ENCODE measurements at regions not wholly inside any gene's neighbourhood (a gene's known extent, or its start where the extent isn't known, plus 50 kb on each side); places are given as distances from the start of the nearest gene placed in this dataset.

GRCh38 chr9:135334953-135335460 is 144.6 kb upstream of the PPP1R26 start:
- DNase-seq (ENCODE audit: extremely low read depth in 1 of 4, low spot score in 3 of 4) (no peak), ATAC-seq (no peak), FAIRE-seq (no peak)
- Histone ChIP-seq H3K4me1 (replicated peaks in 1 of 2; ENCODE audit: control insufficient read depth in 2 of 2, insufficient read depth in 2 of 2, low read length in 2 of 2) (no peaks in the 10 kb centered on the region), H3K36me3 (ENCODE audit: control insufficient read depth, insufficient read depth, low read length) (no peaks in the 10 kb centered on the region), H4K20me1 (replicated peaks; ENCODE audit: control insufficient read depth, insufficient read depth, low read length) (peaks cover 3% of the 10 kb centered on the region), H3K27me3 (ENCODE audit: control insufficient read depth in 2 of 2, insufficient read depth in 2 of 2, low read length in 2 of 2) (peaks cover 2 to 32% of the 10 kb centered on the region in 2 experiments; a peak in 3 of 5 replicates), H2AFZ (ENCODE audit: low read depth, low read length) (no peak overlapping the region), H3K27ac (ENCODE audit: extremely low read depth, low read depth, low read length) (no peak overlapping the region), H3K79me2 (ENCODE audit: control insufficient read depth, insufficient read depth, low read length) (no peaks in the 10 kb centered on the region), H3K9ac (ENCODE audit: insufficient read depth in 1 of 2, low read depth in 2 of 2, low read length in 2 of 2) (no peak overlapping the region), H3K9me3 (replicated peaks; ENCODE audit: control insufficient read depth, insufficient read depth, low read depth, low read length) (no peaks in the 10 kb centered on the region), H3K9me1 (ENCODE audit: control insufficient read depth, insufficient read depth, low read length) (no peaks in the 10 kb centered on the region), H3K4me2 (ENCODE audit: insufficient read depth, low read length) (no peak overlapping the region), H3K4me3 (no peak overlapping the region)
- CTCF ChIA-PET (ENCODE audit: low intra/inter-chr PET ratio): no interaction called here
- intact Hi-C loops (cut with micrococcal nuclease): no loop called here
- WGBS (ENCODE audit: insufficient coverage, low coverage, missing lambda C conversion rate): 0% methylated on average over 9 of the region's 9 CpGs
- POLR2A ChIA-PET: no interaction called here
- in situ Hi-C loops (cut with MboI): no loop called here
- no TSS peak for BruUV-seq (replicated peaks)
- TF ChIP-seq NFE2 (IDR thresholded peaks at IDR 0.05; ENCODE audit: low read depth) (no peak), OTX1 (CRISPR knock-in tag; IDR thresholded peaks at IDR 0.05) (no peak), ZNF280B (CRISPR knock-in tag; IDR thresholded peaks at IDR 0.05) (no peak), ZNF785 (CRISPR knock-in tag; IDR thresholded peaks at IDR 0.05) (no peak), POLR2AphosphoS5 (IDR thresholded peaks at IDR 0.05; ENCODE audit: control insufficient read depth, insufficient read depth, low read depth, low read length) (no peak), HMGXB4 (CRISPR knock-in tag; IDR thresholded peaks at IDR 0.05) (no peak), CHD1 (IDR thresholded peaks at IDR 0.05; ENCODE audit: low read length) (no peak), RFX1 (IDR thresholded peaks at IDR 0.05) (no peak), SMAD3 (CRISPR knock-in tag; conservative IDR thresholded peaks at IDR 0.05) (no peak)
- TF ChIP-seq, protein P1, sequence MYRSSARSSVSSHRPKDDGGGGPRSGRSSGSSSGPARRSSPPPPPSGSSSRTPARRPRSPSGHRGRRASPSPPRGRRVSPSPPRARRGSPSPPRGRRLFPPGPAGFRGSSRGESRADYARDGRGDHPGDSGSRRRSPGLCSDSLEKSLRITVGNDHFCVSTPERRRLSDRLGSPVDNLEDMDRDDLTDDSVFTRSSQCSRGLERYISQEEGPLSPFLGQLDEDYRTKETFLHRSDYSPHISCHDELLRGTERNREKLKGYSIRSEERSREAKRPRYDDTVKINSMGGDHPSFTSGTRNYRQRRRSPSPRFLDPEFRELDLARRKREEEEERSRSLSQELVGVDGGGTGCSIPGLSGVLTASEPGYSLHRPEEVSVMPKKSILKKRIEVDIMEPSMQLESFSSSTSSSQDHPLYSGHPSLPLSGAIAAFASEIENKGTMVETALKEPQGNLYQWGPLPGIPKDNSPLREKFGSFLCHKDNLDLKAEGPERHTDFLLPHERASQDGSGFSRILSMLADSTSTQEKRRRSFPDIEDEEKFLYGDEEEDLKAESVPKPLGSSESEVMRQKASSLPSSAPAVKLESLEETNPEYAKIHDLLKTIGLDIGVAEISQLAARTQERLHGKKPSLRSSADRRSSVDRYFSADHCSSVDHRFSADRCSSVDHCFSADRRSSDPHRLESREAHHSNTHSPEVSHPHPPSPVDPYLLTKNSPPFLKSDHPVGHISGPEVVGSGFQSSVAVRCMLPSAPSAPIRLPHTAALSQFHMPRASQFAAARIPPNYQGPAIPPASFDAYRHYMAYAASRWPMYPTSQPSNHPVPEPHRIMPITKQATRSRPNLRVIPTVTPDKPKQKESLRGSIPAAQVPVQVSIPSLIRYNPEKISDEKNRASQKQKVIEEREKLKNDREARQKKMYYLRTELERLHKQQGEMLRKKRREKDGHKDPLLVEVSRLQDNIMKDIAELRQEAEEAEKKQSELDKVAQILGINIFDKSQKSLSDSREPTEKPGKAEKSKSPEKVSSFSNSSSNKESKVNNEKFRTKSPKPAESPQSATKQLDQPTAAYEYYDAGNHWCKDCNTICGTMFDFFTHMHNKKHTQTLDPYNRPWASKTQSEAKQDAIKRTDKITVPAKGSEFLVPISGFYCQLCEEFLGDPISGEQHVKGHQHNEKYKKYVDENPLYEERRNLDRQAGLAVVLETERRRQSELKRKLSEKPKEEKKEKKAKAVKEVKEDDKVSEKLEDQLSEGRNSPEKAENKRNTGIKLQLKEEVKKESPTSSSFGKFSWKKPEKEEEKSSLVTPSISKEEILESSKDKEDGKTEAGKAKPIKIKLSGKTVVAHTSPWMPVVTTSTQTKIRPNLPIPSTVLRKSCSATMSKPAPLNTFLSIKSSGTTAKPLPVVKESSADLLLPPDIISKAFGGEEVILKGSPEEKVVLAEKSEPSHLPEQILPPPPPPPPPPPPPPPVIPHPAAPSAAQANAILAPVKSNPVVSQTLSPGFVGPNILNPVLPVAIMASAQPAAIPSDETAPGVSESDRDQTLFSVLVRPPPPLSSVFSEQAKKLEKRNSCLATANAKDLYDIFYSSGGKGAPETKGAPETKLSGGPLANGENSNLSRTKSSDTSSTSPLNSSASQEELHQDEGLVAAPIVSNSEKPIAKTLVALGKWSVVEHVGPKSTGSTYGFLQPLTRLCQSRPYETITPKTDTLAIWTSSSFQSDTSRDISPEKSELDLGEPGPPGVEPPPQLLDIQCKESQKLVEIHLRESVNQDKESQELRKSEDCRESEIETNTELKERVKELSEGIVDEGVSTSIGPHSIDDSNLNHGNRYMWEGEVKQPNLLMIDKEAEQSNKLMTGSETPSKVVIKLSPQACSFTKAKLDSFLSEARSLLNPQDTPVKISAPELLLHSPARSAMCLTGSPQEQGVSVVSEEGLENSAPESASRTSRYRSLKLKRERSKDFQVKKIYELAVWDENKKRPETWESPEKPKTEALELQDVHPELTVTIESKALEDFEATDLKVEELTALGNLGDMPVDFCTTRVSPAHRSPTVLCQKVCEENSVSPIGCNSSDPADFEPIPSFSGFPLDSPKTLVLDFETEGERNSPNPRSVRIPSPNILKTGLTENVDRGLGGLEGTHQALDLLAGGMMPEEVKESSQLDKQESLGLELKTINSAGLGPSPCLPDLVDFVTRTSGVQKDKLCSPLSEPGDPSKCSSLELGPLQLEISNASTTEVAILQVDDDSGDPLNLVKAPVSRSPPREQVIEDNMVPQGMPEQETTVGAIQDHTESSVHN (IDR thresholded peaks at IDR 0.05; ENCODE audit: borderline replicate concordance in 1 of 2, low read depth in 1 of 2): no peak
- TF ChIP-seq, protein P2, sequence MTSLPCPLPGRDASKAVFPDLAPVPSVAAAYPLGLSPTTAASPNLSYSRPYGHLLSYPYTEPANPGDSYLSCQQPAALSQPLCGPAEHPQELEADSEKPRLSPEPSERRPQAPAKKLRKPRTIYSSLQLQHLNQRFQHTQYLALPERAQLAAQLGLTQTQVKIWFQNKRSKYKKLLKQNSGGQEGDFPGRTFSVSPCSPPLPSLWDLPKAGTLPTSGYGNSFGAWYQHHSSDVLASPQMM (CRISPR knock-in tag; IDR thresholded peaks at IDR 0.05): no peak

All from K562 (cell line).